ENCODE measurements at regions not wholly inside any gene's neighbourhood (a gene's known extent, or its start where the extent isn't known, plus 50 kb on each side); places are given as distances from the start of the nearest gene placed in this dataset.

GRCh38 chr10:6365384-6365783, 162.7 kb downstream of the PFKFB3 start (continued):
- TF ChIP-seq, protein P1, sequence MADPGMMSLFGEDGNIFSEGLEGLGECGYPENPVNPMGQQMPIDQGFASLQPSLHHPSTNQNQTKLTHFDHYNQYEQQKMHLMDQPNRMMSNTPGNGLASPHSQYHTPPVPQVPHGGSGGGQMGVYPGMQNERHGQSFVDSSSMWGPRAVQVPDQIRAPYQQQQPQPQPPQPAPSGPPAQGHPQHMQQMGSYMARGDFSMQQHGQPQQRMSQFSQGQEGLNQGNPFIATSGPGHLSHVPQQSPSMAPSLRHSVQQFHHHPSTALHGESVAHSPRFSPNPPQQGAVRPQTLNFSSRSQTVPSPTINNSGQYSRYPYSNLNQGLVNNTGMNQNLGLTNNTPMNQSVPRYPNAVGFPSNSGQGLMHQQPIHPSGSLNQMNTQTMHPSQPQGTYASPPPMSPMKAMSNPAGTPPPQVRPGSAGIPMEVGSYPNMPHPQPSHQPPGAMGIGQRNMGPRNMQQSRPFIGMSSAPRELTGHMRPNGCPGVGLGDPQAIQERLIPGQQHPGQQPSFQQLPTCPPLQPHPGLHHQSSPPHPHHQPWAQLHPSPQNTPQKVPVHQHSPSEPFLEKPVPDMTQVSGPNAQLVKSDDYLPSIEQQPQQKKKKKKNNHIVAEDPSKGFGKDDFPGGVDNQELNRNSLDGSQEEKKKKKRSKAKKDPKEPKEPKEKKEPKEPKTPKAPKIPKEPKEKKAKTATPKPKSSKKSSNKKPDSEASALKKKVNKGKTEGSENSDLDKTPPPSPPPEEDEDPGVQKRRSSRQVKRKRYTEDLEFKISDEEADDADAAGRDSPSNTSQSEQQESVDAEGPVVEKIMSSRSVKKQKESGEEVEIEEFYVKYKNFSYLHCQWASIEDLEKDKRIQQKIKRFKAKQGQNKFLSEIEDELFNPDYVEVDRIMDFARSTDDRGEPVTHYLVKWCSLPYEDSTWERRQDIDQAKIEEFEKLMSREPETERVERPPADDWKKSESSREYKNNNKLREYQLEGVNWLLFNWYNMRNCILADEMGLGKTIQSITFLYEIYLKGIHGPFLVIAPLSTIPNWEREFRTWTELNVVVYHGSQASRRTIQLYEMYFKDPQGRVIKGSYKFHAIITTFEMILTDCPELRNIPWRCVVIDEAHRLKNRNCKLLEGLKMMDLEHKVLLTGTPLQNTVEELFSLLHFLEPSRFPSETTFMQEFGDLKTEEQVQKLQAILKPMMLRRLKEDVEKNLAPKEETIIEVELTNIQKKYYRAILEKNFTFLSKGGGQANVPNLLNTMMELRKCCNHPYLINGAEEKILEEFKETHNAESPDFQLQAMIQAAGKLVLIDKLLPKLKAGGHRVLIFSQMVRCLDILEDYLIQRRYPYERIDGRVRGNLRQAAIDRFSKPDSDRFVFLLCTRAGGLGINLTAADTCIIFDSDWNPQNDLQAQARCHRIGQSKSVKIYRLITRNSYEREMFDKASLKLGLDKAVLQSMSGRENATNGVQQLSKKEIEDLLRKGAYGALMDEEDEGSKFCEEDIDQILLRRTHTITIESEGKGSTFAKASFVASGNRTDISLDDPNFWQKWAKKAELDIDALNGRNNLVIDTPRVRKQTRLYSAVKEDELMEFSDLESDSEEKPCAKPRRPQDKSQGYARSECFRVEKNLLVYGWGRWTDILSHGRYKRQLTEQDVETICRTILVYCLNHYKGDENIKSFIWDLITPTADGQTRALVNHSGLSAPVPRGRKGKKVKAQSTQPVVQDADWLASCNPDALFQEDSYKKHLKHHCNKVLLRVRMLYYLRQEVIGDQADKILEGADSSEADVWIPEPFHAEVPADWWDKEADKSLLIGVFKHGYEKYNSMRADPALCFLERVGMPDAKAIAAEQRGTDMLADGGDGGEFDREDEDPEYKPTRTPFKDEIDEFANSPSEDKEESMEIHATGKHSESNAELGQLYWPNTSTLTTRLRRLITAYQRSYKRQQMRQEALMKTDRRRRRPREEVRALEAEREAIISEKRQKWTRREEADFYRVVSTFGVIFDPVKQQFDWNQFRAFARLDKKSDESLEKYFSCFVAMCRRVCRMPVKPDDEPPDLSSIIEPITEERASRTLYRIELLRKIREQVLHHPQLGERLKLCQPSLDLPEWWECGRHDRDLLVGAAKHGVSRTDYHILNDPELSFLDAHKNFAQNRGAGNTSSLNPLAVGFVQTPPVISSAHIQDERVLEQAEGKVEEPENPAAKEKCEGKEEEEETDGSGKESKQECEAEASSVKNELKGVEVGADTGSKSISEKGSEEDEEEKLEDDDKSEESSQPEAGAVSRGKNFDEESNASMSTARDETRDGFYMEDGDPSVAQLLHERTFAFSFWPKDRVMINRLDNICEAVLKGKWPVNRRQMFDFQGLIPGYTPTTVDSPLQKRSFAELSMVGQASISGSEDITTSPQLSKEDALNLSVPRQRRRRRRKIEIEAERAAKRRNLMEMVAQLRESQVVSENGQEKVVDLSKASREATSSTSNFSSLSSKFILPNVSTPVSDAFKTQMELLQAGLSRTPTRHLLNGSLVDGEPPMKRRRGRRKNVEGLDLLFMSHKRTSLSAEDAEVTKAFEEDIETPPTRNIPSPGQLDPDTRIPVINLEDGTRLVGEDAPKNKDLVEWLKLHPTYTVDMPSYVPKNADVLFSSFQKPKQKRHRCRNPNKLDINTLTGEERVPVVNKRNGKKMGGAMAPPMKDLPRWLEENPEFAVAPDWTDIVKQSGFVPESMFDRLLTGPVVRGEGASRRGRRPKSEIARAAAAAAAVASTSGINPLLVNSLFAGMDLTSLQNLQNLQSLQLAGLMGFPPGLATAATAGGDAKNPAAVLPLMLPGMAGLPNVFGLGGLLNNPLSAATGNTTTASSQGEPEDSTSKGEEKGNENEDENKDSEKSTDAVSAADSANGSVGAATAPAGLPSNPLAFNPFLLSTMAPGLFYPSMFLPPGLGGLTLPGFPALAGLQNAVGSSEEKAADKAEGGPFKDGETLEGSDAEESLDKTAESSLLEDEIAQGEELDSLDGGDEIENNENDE (IDR thresholded peaks at IDR 0.05; ENCODE audit: insufficient replicate concordance, low read length): peak; percentile 31
- TF ChIP-seq SIN3A (conservative IDR thresholded peaks at IDR 0.05 in 1 of 2, IDR thresholded peaks at IDR 0.05 in 1 of 2; ENCODE audit: low read depth in 1 of 2, low read length in 2 of 2): no peak

Data from H1 (cell line).